ENCODE measurements at regions not wholly inside any gene's neighbourhood (a gene's known extent, or its start where the extent isn't known, plus 50 kb on each side); places are given as distances from the start of the nearest gene placed in this dataset.

- no peak for TF ChIP-seq ZNF616 (CRISPR knock-in tag; IDR thresholded peaks at IDR 0.05; ENCODE audit: low read depth)
- TF ChIP-seq SIN3A (IDR thresholded peaks at IDR 0.05; ENCODE audit: borderline replicate concordance, low read depth, low read length), result no peak
- TF ChIP-seq MZF1 (CRISPR knock-in tag; IDR thresholded peaks at IDR 0.05; ENCODE audit: borderline replicate concordance), result no peak
- TF ChIP-seq HDAC2 (CRISPR knock-in tag; IDR thresholded peaks at IDR 0.05), result no peak
- no peak for TF ChIP-seq ATM (IDR thresholded peaks at IDR 0.05; ENCODE audit: borderline replicate concordance)
- no peak for TF ChIP-seq ZNF776 (CRISPR knock-in tag; IDR thresholded peaks at IDR 0.05)
- TF ChIP-seq POLR2A (IDR thresholded peaks at IDR 0.05; ENCODE audit: insufficient read depth in 1 of 2, low read depth in 2 of 2, low read length in 2 of 2), result no peak
- TF ChIP-seq RNF2 (conservative IDR thresholded peaks at IDR 0.05; ENCODE audit: low read depth), result no peak
- no peak for TF ChIP-seq AHR (CRISPR knock-in tag; IDR thresholded peaks at IDR 0.05)
- no peak for TF ChIP-seq TP53 (CRISPR knock-in tag; conservative IDR thresholded peaks at IDR 0.05)
- TF ChIP-seq KDM3A (CRISPR knock-in tag; IDR thresholded peaks at IDR 0.05; ENCODE audit: low read depth), result no peak
- TF ChIP-seq ZFP41 (CRISPR knock-in tag; IDR thresholded peaks at IDR 0.05; ENCODE audit: borderline replicate concordance), result no peak
- TF ChIP-seq ZNF274 (CRISPR knock-in tag; IDR thresholded peaks at IDR 0.05), result no peak
- TF ChIP-seq RARA (CRISPR knock-in tag; IDR thresholded peaks at IDR 0.05), result no peak
These were observed 114.0 kb downstream of the RPAP3 start for GRCh38 chr12:47591795-47592194.

All from HepG2 (cell line).